H9 (cell line): ENCODE measurements at regions not wholly inside any gene's neighbourhood (a gene's known extent, or its start where the extent isn't known, plus 50 kb on each side); places are given as distances from the start of the nearest gene placed in this dataset.

ENCODE experiments used
- DNase-seq: peaks from one replicate; pipeline ENCODE4 v3.0.0-alpha.2; 2017
- H2AFZ ChIP-seq: one replicate; pipeline ENCODE4 v1.6.1; 2013; ENCODE audit warnings: mild to moderate bottlenecking, low read length, control low read depth, moderate library complexity
- H2AK5ac ChIP-seq: 2 replicates; pipeline ENCODE4 v1.6.1; 2013; ENCODE audit warnings: low read length, control low read depth, mixed read lengths; ENCODE audit not compliant: insufficient read length
- H2BK120ac ChIP-seq: one replicate; pipeline ENCODE4 v1.6.1; 2013; ENCODE audit warnings: low read depth, mild to moderate bottlenecking, low read length, control low read depth, inconsistent platforms; ENCODE audit not compliant: poor library complexity, severe bottlenecking
- H2BK12ac ChIP-seq: 2 replicates; pipeline ENCODE4 v1.6.1; 2013; ENCODE audit warnings: low read length, control low read depth, mixed read lengths, low read depth; ENCODE audit not compliant: insufficient read length
- H2BK15ac ChIP-seq: 2 replicates; pipeline ENCODE4 v1.6.1; 2013; ENCODE audit warnings: low read depth, low read length, control low read depth
- H2BK20ac ChIP-seq: one replicate; pipeline ENCODE4 v1.6.1; 2013; ENCODE audit warnings: low read depth, mild to moderate bottlenecking, low read length, control low read depth, inconsistent platforms; ENCODE audit not compliant: poor library complexity, severe bottlenecking
- H2BK5ac ChIP-seq: 2 replicates; pipeline ENCODE4 v1.6.1; 2013; ENCODE audit warnings: low read length, control low read depth, mixed read lengths; ENCODE audit not compliant: insufficient read length
- H3K14ac ChIP-seq: 2 replicates; pipeline ENCODE4 v1.6.1; 2013; ENCODE audit warnings: low read length, control low read depth; ENCODE audit not compliant: insufficient read depth
- H3K18ac ChIP-seq: 2 replicates; pipeline ENCODE4 v1.6.1; 2013; ENCODE audit warnings: low read depth, mild to moderate bottlenecking, mixed read lengths, low read length, control low read depth; ENCODE audit not compliant: insufficient read length
- H3K23ac ChIP-seq: 2 replicates; pipeline ENCODE4 v1.6.1; 2013; ENCODE audit warnings: low read length, control low read depth, mixed read lengths, low read depth; ENCODE audit not compliant: insufficient read length
- H3K23me2 ChIP-seq: 2 replicates; pipeline ENCODE4 v1.6.1; 2013; ENCODE audit warnings: low read depth, mild to moderate bottlenecking, mixed read lengths, low read length, control low read depth; ENCODE audit not compliant: insufficient read length, poor library complexity, severe bottlenecking
- H3K27ac ChIP-seq: 2 replicates; pipeline ENCODE4 v1.5.1; 2013; ENCODE audit warnings: low read length, control low read depth, mixed read lengths, low read depth; ENCODE audit not compliant: insufficient read length
- H3K27me3 ChIP-seq: 2 replicates; pipeline ENCODE4 v1.6.1; 2013; ENCODE audit warnings: low read length, control low read depth, inconsistent platforms; ENCODE audit not compliant: insufficient read depth
- H3K4ac ChIP-seq: 2 replicates; pipeline ENCODE4 v1.6.1; 2013; ENCODE audit warnings: low read depth, mild to moderate bottlenecking, control low read depth, inconsistent platforms, low read length, moderate library complexity
- H3K4me1 ChIP-seq: 2 replicates; pipeline ENCODE4 v1.6.1; 2013; ENCODE audit warnings: low read length, control low read depth, inconsistent platforms; ENCODE audit not compliant: insufficient read depth
- H3K4me2 ChIP-seq: 2 replicates; pipeline ENCODE4 v1.6.1; 2013; ENCODE audit warnings: low read length, control low read depth, mixed read lengths; ENCODE audit not compliant: insufficient read length, insufficient read depth
- H3K56ac ChIP-seq: 2 replicates; pipeline ENCODE4 v1.6.1; 2013; ENCODE audit warnings: low read depth, mild to moderate bottlenecking, mixed read lengths, low read length, control low read depth; ENCODE audit not compliant: insufficient read length
- H3K79me1 ChIP-seq: 2 replicates; pipeline ENCODE4 v1.6.1; 2013; ENCODE audit warnings: low read depth, mild to moderate bottlenecking, moderate library complexity, low read length, control low read depth, inconsistent platforms; ENCODE audit not compliant: insufficient read depth, poor library complexity, severe bottlenecking
- H3K79me2 ChIP-seq: 2 replicates; pipeline ENCODE4 v1.6.1; 2013; ENCODE audit warnings: low read length, control low read depth, inconsistent platforms; ENCODE audit not compliant: insufficient read depth
- H3K9ac ChIP-seq: 2 replicates; pipeline ENCODE4 v1.6.1; 2013; ENCODE audit warnings: low read length, control low read depth, mixed read lengths; ENCODE audit not compliant: insufficient read length; ENCODE audit errors: extremely low read depth
- H3K9me3 ChIP-seq: one replicate; pipeline ENCODE4 v1.6.1; 2013; ENCODE audit warnings: low read depth, low read length, inconsistent platforms; ENCODE audit not compliant: control insufficient read depth
- H3T11ph ChIP-seq: one replicate; pipeline ENCODE4 v1.6.1; 2013; ENCODE audit warnings: mild to moderate bottlenecking, low read length, control low read depth, inconsistent platforms
- H4K20me1 ChIP-seq: one replicate; pipeline ENCODE4 v1.6.1; 2013; ENCODE audit not compliant: control insufficient read depth, insufficient read length, insufficient read depth
- H4K5ac ChIP-seq: 2 replicates; pipeline ENCODE4 v1.6.1; 2013; ENCODE audit warnings: low read depth, mild to moderate bottlenecking, mixed read lengths, low read length, control low read depth; ENCODE audit not compliant: insufficient read length
- H4K8ac ChIP-seq: replicated peaks from 2 replicates; pipeline ENCODE4 v1.6.1; 2013; ENCODE audit warnings: low read length, control low read depth, mixed read lengths, low read depth; ENCODE audit not compliant: insufficient read length
- H4K91ac ChIP-seq: 2 replicates; pipeline ENCODE4 v1.6.1; 2013; ENCODE audit warnings: low read depth, mild to moderate bottlenecking, moderate library complexity, mixed read lengths, low read length, control low read depth; ENCODE audit not compliant: insufficient read length
- H3K27ac Mint-ChIP-seq, 3 experiments: 2 replicates in 2 of 3; 3 replicates in 1 of 3; pipeline ENCODE4 v1.8.0; 2020 to 2021; ENCODE audit warnings: mixed read lengths in 3 of 3, mild to moderate bottlenecking in 1 of 3, moderate library complexity in 1 of 3
- H3K27me3 Mint-ChIP-seq: 2 replicates; pipeline ENCODE4 v1.8.0; 2021; ENCODE audit warnings: low read depth, mild to moderate bottlenecking, moderate library complexity, mixed read lengths
- H3K36me3 Mint-ChIP-seq, 3 experiments: 2 replicates in 2 of 3; 3 replicates in 1 of 3; pipeline ENCODE4 v1.8.0; 2020 to 2021; ENCODE audit warnings: low read depth in 3 of 3, mixed read lengths in 3 of 3; ENCODE audit not compliant: insufficient read depth in 1 of 3
- H3K4me1 Mint-ChIP-seq, 2 experiments: 2 replicates each; pipeline ENCODE4 v1.8.0; 2020; ENCODE audit warnings: mixed read lengths in 2 of 2
- H3K4me3 Mint-ChIP-seq, 2 experiments: 2 replicates in 1 of 2; 3 replicates in 1 of 2; pipeline ENCODE4 v1.8.0; 2020 to 2021; ENCODE audit warnings: mild to moderate bottlenecking in 2 of 2, mixed read lengths in 2 of 2, moderate library complexity in 1 of 2
- H3K9me3 Mint-ChIP-seq, 2 experiments: 2 replicates in 1 of 2; 3 replicates in 1 of 2; pipeline ENCODE4 v1.8.0; 2020; ENCODE audit warnings: mild to moderate bottlenecking in 2 of 2, mixed read lengths in 2 of 2, moderate library complexity in 1 of 2
- CTCF ChIP-seq: fragments of 200-600 bp; sonication (generic); conservative IDR thresholded peaks from 3 replicates; pipeline ENCODE4 v1.8.0; 2021; ENCODE audit warnings: antibody characterized with exemption, mild to moderate bottlenecking
- WGBS: extraction: QIAGEN DNeasy Blood & Tissue Kit; methylation state at CpG from one replicate; pipeline ENCODE4 v1.1.7; 2013; ENCODE audit warnings: missing lambda C conversion rate, low lambda C conversion rate, mixed read lengths; ENCODE audit not compliant: insufficient read length; ENCODE audit errors: extremely low coverage; 5-methylcytosine and 5-hydroxymethylcytosine counted together

GRCh38 chr12:93195511-93195910, 182.2 kb upstream of the NUDT4 start:
- no peak for TF ChIP-seq CTCF

More at GRCh38 chr12:93195511-93195910, 182.2 kb upstream of the NUDT4 start:
- Histone ChIP-seq H3K79me2 (no peaks in the 10 kb centered on the region), H2BK5ac (no peak overlapping the region), H3K4ac (no peak overlapping the region), H4K20me1 (no peaks in the 10 kb centered on the region), H2BK20ac (no peak overlapping the region), H2BK120ac (no peak overlapping the region), H3K27me3 (no peaks in the 10 kb centered on the region), H3K4me2 (no peak overlapping the region), H3K79me1 (no peaks in the 10 kb centered on the region), H3K23ac (no peak overlapping the region), H4K91ac (no peak overlapping the region), H3T11ph (no peak overlapping the region), H2AK5ac (no peak overlapping the region), H3K56ac (no peak overlapping the region), H3K18ac (no peak overlapping the region), H4K8ac (no peak overlapping the region), H4K5ac (no peak overlapping the region), H3K9me3 (no peaks in the 10 kb centered on the region), H2AFZ (no peak overlapping the region), H3K27ac (no peak overlapping the region), H3K9ac (no peak overlapping the region), H3K4me1 (no peaks in the 10 kb centered on the region), H3K14ac (no peak overlapping the region), H3K23me2 (no peaks in the 10 kb centered on the region), H2BK12ac (no peak overlapping the region), H2BK15ac (no peak overlapping the region)
- Mint-ChIP-seq H3K4me1 (peaks cover 0 to 6% of the 10 kb centered on the region in 2 experiments; a peak in 2 of 4 replicates), H3K27ac (no peak overlapping the region), H3K27me3 (peaks cover 1% of the 10 kb centered on the region), H3K4me3 (no peak overlapping the region), H3K9me3 (peaks cover 0 to 3% of the 10 kb centered on the region in 2 experiments; a peak in 3 of 5 replicates), H3K36me3 (0 out of 7 replicates have a peak, but pooled peaks cover 0 to 7% (median 2%) of the 10 kb centered on the region in 3 experiments)
- no peak for DNase-seq
- no CpG with 5 or more reads among the region's 4 CpGs for WGBS
